NCI-H2029 treated with DMSO at 0.1 percent for 48 hours (cell line): ENCODE measurements at regions not wholly inside any gene's neighbourhood (a gene's known extent, or its start where the extent isn't known, plus 50 kb on each side); places are given as distances from the start of the nearest gene placed in this dataset.
"Not testable (repeated sequence)": the region's sequence is repeated elsewhere in the genome, so short reads cannot be mapped to it uniquely, and the experiment has no call there.

Experiments
- DNase-seq: peaks from one replicate; lab custom pipeline; 2025; lab: John Stamatoyannopoulos, UW

GRCh38 chr7:12827920-12828319, 140.5 kb downstream of the ARL4A start:
- DNase-seq = no peak

DNA sequence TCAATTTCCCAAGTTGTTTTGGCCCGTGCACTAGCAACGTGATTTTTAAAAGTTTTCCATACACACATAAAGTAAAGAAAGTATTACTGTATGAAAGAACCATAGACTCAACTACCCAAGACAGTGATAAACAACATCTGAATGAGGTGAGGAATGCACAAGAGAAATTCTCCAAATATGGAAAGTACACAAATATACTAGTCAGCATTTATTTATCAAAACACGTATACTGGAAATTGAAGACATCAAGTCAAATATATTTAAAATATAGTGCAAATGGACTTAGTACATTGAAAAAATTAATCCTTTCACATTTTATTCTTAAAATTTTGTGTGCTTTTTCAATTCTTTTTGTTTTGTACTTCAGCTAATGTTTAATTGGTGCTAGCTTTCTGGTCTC, 143.6 kb downstream of the ARL4A start:
- DNase-seq = no peak

DNA sequence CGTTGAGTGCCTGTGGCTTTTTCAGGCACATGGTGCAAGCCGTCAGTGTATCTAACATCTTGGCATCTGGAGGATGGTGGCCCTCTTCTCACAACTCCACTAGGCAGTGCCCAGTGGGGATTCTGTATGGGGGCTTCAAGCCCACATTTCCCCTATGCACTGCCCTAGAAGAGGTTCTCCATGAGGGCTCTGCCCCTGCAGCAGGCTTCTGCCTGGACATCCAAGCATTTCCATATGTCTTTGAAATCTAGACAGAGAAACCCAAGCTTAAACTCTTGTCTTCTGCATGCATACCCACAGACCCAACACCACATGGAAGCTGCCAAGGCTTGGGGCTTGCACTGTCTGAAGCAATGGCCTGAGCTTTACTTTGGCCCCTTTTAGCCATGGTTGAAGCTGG, 146.4 kb downstream of the ARL4A start:
- no peak for DNase-seq

GRCh38 chr7:12834782-12835181, 147.3 kb downstream of the ARL4A start:
- DNase-seq = no peak

- no peak for DNase-seq
Measured at GRCh38 chr7:12839508-12840153, 152.2 kb downstream of the ARL4A start.

- DNase-seq = not testable (repeated sequence)
Measured at GRCh38 chr7:12844732-12845131, 157.3 kb downstream of the ARL4A start.

DNA sequence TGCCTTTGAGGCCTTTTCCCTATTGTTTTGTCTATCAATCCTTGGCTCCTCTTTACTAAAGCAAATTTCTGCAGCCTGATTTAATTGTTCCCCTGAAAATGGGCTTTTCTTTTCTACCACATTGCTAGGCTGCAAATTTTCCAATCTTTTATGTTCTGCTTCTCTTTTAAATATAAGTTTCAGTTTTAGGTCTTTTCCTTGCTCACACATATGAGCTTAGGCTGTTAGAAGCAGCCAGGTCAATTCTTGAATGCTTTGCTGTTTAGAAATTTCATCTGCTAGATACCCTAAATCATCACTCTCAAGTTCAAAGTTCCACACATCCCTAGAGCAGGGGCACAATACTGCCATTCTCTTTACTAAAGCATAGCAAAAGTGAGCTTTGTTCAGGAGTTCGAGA, 159.6 kb downstream of the ARL4A start:
- no peak for DNase-seq

DNA sequence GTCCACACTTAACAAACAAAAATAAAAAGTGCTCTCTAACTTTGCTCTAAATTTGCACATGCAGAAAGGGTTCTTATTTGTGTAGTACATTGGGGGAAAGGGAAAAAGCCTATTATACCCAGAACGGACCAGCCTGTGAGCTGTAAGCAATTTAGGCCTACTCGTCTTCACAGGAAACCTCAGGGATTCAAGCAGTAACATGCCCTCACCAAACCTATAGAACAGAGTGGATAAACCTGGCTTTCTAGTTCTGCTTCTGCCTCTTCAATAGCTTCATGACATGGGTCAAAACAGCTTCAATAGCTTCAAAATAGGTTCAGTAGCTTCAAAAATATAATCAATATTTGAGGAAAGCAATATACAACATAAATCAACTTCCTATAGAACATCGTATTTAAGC, 163.7 kb downstream of the ARL4A start:
- DNase-seq = no peak

DNA sequence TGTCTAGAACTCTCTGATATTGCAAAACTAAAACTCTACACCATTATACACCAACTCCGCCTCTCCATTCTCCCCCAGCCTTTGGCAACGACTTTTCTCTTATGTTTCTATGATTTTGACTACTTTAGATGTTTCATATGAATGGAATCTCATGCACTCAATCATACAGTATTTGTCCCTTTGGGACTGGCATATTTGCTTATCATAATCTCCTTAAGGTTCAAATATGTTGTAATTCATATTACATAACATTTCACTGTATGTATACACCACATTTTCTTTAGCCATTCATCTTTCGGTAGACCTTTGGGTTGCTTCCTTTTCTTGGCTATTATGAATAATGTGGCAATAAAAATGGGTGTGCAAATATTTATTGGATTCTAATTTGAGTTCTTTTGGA, 164.4 kb downstream of the ARL4A start:
- DNase-seq = no peak

- DNase-seq = no peak
Measured at GRCh38 chr7:12855036-12855435, 167.6 kb downstream of the ARL4A start.

DNA sequence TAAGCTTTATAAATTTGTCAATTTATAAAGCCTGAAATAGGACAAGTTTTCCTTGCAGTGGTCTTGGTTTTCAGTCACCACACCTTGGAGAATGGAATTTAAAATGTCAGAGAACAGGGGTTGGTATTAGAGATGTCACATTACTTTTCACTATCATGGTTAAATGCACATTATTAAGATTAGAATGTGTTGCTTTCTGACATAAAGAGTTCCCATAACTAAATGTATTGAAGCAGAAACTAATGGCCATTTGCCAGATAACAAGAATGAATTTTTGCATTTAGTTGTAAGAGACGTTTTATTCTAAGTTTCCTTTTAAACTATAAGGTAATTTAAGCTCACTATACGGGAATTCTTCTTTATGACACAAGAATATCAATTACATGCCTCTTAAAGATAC, 172.3 kb downstream of the ARL4A start:
- DNase-seq = no peak

- DNase-seq = no peak
Measured at GRCh38 chr7:12861070-12861469, 173.6 kb downstream of the ARL4A start.

- DNase-seq = no peak
Measured at GRCh38 chr7:12862146-12862545, 174.7 kb downstream of the ARL4A start.

DNA sequence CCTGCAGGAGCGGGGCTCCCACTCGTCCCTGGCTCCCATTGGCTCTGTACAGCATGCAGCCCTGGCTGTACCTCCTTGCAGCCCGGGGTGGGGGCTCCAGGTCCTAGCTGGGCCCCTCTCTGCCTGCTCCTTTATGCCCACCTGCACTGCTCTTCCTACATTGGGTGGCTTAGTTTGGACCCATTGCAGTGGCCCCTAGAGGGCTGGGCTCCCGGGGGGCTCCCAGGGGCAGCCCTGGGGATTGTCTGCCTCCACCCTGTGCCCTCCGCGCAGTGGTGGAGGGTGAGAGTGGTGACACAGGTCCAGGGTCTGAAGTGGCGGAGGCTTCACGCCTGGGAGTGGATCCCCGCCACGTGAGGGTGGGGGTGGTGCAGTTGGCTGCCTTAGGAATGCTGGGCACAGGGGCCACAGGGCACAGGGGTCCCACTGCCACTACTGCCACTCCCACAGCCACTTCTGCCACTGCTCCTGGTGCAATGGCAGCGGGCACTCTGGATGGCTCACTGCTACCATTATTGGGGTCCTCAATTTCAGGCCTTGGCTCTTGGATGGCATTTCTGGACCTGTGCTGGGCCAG, 177.1 kb downstream of the ARL4A start:
- DNase-seq = no peak

GRCh38 chr7:12865593-12865992, 178.2 kb downstream of the ARL4A start:
- DNase-seq = no peak

- no peak for DNase-seq
Measured at GRCh38 chr7:12866207-12866606, 178.8 kb downstream of the ARL4A start.

DNA sequence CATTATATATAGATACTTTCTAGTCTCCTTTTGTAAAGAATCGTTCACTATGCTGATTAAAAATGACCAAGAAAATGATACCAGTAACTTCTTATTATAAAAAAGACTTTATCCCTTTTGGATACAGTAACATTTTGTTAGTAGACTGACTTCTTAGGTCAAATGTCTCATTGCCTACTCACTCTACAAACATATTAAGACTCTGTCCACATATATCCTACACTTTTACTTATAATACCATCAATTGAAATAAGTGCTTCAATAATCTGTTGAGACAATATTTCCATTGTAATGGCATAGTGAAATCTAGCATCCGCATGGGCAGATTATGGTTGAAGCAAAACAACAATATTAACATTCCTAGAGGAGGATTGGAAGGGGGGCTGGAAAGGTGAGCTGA, 180.6 kb downstream of the ARL4A start:
- DNase-seq = no peak

DNA sequence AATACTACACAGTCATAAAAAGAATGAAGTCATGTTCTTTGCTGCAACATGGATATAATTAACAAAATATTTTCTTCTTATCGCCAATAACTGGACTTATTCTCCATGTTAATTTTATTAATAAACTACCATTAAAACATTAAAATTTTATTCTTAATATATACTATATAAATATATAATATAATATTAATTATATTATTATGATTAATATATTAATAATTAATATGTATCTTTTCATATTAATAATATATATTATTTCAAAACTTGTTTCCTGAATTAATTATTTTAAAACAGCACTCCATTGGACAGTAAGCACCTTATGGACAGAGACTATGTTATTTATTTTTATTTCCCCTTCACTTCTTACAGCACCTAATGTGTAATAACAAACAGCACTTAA, 182.8 kb downstream of the ARL4A start:
- DNase-seq = no peak

DNA sequence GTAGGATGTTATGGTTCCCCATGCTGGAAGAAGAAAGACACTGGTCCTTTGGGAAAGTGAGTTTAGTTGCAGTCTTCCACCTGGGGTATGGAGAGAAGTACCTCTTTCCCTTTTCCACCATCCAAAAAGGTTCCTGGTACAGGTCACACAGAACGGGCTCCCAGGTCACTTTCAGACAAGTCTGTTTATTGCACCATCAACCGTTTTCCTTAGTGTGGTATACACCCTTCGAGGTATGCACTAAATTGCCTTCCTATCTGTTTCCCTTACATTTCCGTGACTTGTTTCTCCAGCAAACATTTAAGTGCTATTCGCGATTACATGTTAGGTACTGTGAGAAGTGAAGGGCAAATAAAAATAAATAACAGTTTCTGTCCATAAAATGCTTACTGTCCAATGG, 185.1 kb downstream of the ARL4A start:
- no peak for DNase-seq

DNA sequence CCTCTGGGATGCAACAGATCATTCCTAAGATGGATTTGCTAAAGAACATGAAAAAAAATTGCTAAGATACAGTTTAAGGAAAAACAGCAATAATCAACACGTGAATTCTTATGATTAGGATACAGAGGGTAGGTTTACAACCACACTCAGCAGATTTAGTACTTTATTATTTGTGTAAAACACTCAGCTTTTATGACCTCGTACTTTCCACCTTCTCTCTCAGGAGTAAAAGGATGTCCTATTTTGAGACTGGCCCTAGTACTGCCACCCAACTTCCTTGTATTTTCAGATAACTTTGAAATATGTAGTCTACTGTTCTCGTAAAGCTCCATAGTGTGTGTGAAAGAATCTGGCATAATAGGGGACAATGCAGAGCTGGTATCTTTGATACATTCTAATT, 186.1 kb downstream of the ARL4A start:
- no peak for DNase-seq

- no peak for DNase-seq
Measured at GRCh38 chr7:12879139-12879538, 191.7 kb downstream of the ARL4A start.

- no peak for DNase-seq
Measured at GRCh38 chr7:12881712-12882111, 194.3 kb downstream of the ARL4A start.

DNA sequence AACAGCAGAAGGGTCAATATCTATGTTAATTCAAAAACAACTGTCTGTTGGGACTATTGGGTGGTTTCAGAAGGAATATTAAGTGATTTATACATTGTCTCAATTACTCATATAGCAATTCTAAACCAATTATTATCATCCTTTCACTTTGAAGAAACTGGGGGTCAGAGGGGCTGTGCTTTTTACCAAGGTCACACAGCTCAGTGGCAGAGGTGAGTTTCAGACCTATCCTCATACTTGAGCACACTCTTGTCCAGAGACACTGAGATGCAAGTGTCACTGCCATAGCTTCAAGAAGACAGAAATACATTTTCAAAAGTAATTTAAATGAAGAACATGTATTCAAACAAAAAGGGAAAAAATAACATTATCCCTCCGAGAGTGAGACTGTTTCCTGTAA, 195.3 kb downstream of the ARL4A start:
- DNase-seq = no peak

- no peak for DNase-seq
Measured at GRCh38 chr7:12884033-12884432, 196.6 kb downstream of the ARL4A start.
